ENCODE measurements at regions not wholly inside any gene's neighbourhood (a gene's known extent, or its start where the extent isn't known, plus 50 kb on each side); places are given as distances from the start of the nearest gene placed in this dataset.

- peaks cover 11% of the 10 kb centered on the region for H3K27me3 Mint-ChIP-seq (ENCODE audit: unreplicated experiment)
These were observed 50.1 kb upstream of the TMEM72 start for GRCh38 chr10:44860811-44861736.

More at GRCh38 chr10:44860811-44861736, 50.1 kb upstream of the TMEM72 start:
- no peak for DNase-seq
- H3K9me3 Mint-ChIP-seq (ENCODE audit: unreplicated experiment) = peaks cover 12% of the 10 kb centered on the region
- no peak for TF ChIP-seq CTCF (IDR thresholded peaks at IDR 0.05; ENCODE audit: partially characterized antibody, unreplicated experiment)
- H3K36me3 Mint-ChIP-seq (ENCODE audit: unreplicated experiment) = peaks cover 1% of the 10 kb centered on the region
- H3K4me1 Mint-ChIP-seq (ENCODE audit: low read depth, unreplicated experiment) = peaks cover 23% of the 10 kb centered on the region
- H3K27ac Mint-ChIP-seq (ENCODE audit: unreplicated experiment) = no peak overlapping the region
- no peak overlapping the region for H3K4me3 Mint-ChIP-seq (ENCODE audit: unreplicated experiment)

Measured in glutamatergic neuron (in vitro differentiated cells).